K562 (cell line): ENCODE measurements at regions not wholly inside any gene's neighbourhood (a gene's known extent, or its start where the extent isn't known, plus 50 kb on each side); places are given as distances from the start of the nearest gene placed in this dataset.
A peak's percentile ranks its signal among the peaks of the same experiment; 100 is the strongest.

Experiments used
- ATAC-seq: fragments of 200-7000 bp; cut with Tn5 transposase; 3 replicates; pipeline ENCODE4 v1.9.1; 2020; ENCODE audit warnings: moderate library complexity
- BruUV-seq: library from RNA; stranded (reverse); fragments of 400-500 nt; replicated peaks from 2 replicates; lab custom pipeline; 2021; lab: Mats Ljungman, UMichigan
- CTCF ChIA-PET: fragments of 300-600 bp; formaldehyde crosslinking; extraction: SDS; loops from one replicate; lab custom pipeline; 2021; ENCODE audit warnings: low intra/inter-chr PET ratio; lab: Yijun Ruan, JAX
- POLR2A ChIA-PET: fragments of 300-600, 350-650 bp; sonication (Branson Sonifier 250); formaldehyde crosslinking; extraction: SDS; loops from one replicate; lab custom pipeline; 2021; ENCODE audit warnings: antibody characterized with exemption, inconsistent platforms; lab: Yijun Ruan, JAX
- DNase-seq, 4 experiments: peaks; one replicate each; pipeline versions ENCODE4 v3.0.0 to v3.0.0-alpha.2; 2011 to 2018; ENCODE audit warnings: low spot score in 3 of 4, mixed read lengths in 3 of 4; ENCODE audit errors: extremely low read depth in 1 of 4
- FAIRE-seq: peaks from 2 replicates; lab custom pipeline; 2011; peaks lifted over from hg19 to GRCh38; lab: Jason Lieb, UNC
- H2AFZ ChIP-seq: 2 replicates; pipeline ENCODE4 v1.6.0; 2011; ENCODE audit warnings: low read depth, low read length, control low read depth, inconsistent platforms
- H3K27ac ChIP-seq: fragments of 200-600 bp; 3 replicates; pipeline ENCODE4 v1.8.0; 2011; ENCODE audit warnings: low read depth, mild to moderate bottlenecking, control low read depth, inconsistent platforms, low read length, moderate library complexity, mixed read lengths; ENCODE audit errors: extremely low read depth
- H3K27me3 ChIP-seq, 2 experiments: fragments of 300-600 bp in 1 of 2; 2 replicates in 1 of 2; 3 replicates in 1 of 2; pipeline versions ENCODE4 v1.6.0 to v1.8.0; 2011; ENCODE audit warnings: inconsistent platforms in 2 of 2, low read length in 2 of 2, mild to moderate bottlenecking in 1 of 2, mixed read lengths in 1 of 2, moderate library complexity in 1 of 2; ENCODE audit not compliant: control insufficient read depth in 2 of 2, insufficient read depth in 2 of 2
- H3K36me3 ChIP-seq: fragments of 300-600 bp; 3 replicates; pipeline ENCODE4 v1.8.0; 2011; ENCODE audit warnings: mild to moderate bottlenecking, low read length, inconsistent platforms; ENCODE audit not compliant: control insufficient read depth, insufficient read depth
- H3K4me1 ChIP-seq, 2 experiments: fragments of 200-600 bp in 1 of 2; replicated peaks in 1 of 2; 2 replicates in 1 of 2; 3 replicates in 1 of 2; pipeline versions ENCODE4 v1.5.1 to v1.8.0; 2011; ENCODE audit warnings: inconsistent platforms in 2 of 2, low read length in 2 of 2, mild to moderate bottlenecking in 1 of 2, mixed read lengths in 1 of 2, moderate library complexity in 1 of 2; ENCODE audit not compliant: control insufficient read depth in 2 of 2, insufficient read depth in 2 of 2
- H3K4me2 ChIP-seq: 2 replicates; pipeline ENCODE4 v1.6.1; 2011; ENCODE audit warnings: low read length, control low read depth, inconsistent platforms, mixed read lengths; ENCODE audit not compliant: insufficient read depth
- H3K4me3 ChIP-seq: fragments of 200-600 bp; sonication (generic), shearing (Covaris generic); 2 replicates; pipeline ENCODE4 v1.5.1; 2016; ENCODE audit warnings: control low read depth, inconsistent platforms
- H3K79me2 ChIP-seq: fragments of 200-600 bp; 3 replicates; pipeline ENCODE4 v1.8.0; 2011; ENCODE audit warnings: low read length, inconsistent platforms; ENCODE audit not compliant: control insufficient read depth, insufficient read depth
- H3K9ac ChIP-seq, 2 experiments: 2 replicates each; pipeline versions ENCODE4 v1.6.0 to v1.6.1; 2011; ENCODE audit warnings: low read depth in 2 of 2, low read length in 2 of 2, control low read depth in 1 of 2, inconsistent platforms in 1 of 2, mild to moderate bottlenecking in 1 of 2, mixed read lengths in 1 of 2; ENCODE audit not compliant: insufficient read depth in 1 of 2
- H3K9me1 ChIP-seq: one replicate; pipeline ENCODE4 v1.6.0; 2011; ENCODE audit warnings: inconsistent platforms, mild to moderate bottlenecking, low read length, moderate library complexity; ENCODE audit not compliant: control insufficient read depth, insufficient read depth
- H3K9me3 ChIP-seq: replicated peaks from 2 replicates; pipeline ENCODE4 v1.5.1; 2011; ENCODE audit warnings: low read depth, low read length, inconsistent platforms; ENCODE audit not compliant: control insufficient read depth, insufficient read depth
- H4K20me1 ChIP-seq: replicated peaks from 2 replicates; pipeline ENCODE4 v1.6.1; 2011; ENCODE audit warnings: low read length, inconsistent platforms, mixed read lengths; ENCODE audit not compliant: control insufficient read depth, insufficient read depth
- MAFG ChIP-seq: fragments of 450-650 bp; conservative IDR thresholded peaks from 2 replicates; pipeline ENCODE4 v1.6.1; 2016; ENCODE audit warnings: missing genetic modification characterization, missing compliant biosample characterization
- SFPQ ChIP-seq: fragments of 200-400 bp; formaldehyde crosslinking; IDR thresholded peaks from 2 replicates; pipeline ENCODE4 v1.6.1; 2017; ENCODE audit warnings: mild to moderate bottlenecking, low read depth, low read length, moderate library complexity
- STAG1 ChIP-seq: sonication (generic); formaldehyde crosslinking; IDR thresholded peaks from 2 replicates; pipeline ENCODE4 v1.5.0; 2020; ENCODE audit warnings: missing genetic modification reagents, borderline replicate concordance
- ZNF316 ChIP-seq: fragments of 450-650 bp; IDR thresholded peaks from 2 replicates; pipeline ENCODE4 v1.6.1; 2016
- WGBS: fragments of 100-300 bp; shearing (Covaris generic); methylation state at CpG from one replicate; pipeline ENCODE4 v1.1.6; 2016; ENCODE audit warnings: low coverage, mixed read lengths; ENCODE audit not compliant: insufficient coverage; ENCODE audit errors: missing lambda C conversion rate; 5-methylcytosine and 5-hydroxymethylcytosine counted together
- in situ Hi-C: fragments of 300-500 bp; cut with MboI; formaldehyde crosslinking; loops from 4 replicates; pipeline ENCODE4 v1.15.0; 2018; ENCODE audit warnings: inconsistent platforms, mixed read lengths
- intact Hi-C: fragments of 100-400 bp; cut with micrococcal nuclease; formaldehyde crosslinking; loops from 2 replicates; pipeline ENCODE4 v1.14.2; 2022
- TF ChIP-seq, protein P1 (sequence below): fragments of 450-650 bp; formaldehyde crosslinking; IDR thresholded peaks from 2 replicates; pipeline ENCODE4 v1.4.0; 2020; ENCODE audit warnings: mild to moderate bottlenecking, moderate library complexity

DNA sequence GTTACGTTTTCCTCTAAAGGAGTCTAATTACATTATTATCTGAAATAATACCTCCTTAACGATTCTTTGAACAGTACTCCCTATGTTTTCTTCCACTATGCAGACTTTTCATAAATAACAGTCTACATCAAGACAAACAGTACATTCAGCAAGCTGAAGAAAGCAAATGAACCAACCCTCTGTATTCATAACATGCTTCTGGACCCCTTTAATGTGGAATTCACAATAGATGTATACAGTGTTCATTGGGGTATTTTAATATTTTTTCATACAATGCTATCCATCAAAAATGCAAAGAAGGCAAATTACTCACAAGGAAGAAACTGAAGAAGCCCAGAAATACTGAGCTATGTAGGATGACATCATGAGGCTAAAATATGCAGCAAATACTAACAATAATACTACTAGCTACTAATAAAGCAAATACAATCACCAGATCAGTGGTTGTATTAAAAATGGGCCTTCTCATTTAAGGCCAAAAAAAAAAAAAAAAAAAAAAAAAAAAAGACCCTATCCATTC lies 408.6 kb downstream of the MTX2 start (continued):
- no peak for TF ChIP-seq SFPQ

DNA sequence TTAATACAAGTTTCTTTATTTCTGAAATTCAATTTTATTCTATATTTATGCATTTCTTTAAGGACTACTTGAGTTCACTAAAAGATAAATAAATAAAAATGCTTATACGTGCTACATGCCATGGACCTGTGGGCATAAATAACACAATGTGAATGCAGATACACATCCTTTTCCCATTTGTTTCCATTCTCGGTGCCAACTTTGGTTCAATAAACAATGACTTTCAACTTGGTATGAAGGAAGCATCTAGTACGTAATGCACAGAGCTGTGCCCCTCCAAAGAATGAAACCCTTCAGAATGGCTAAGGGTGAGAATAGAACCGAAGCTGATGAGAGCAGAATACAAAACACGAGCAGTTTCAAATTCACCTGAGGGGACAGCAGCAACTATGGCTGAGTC lies 409.3 kb downstream of the MTX2 start:
- FAIRE-seq (no peak), ATAC-seq (no peak), DNase-seq (no peak)
- Histone ChIP-seq H3K9ac (no peak overlapping the region), H2AFZ (no peak overlapping the region), H3K27me3 (no peaks in the 10 kb centered on the region), H3K4me3 (no peak overlapping the region), H3K27ac (no peak overlapping the region), H3K9me3 (no peaks in the 10 kb centered on the region), H3K36me3 (no peaks in the 10 kb centered on the region), H3K79me2 (no peaks in the 10 kb centered on the region), H4K20me1 (no peaks in the 10 kb centered on the region), H3K4me2 (no peak overlapping the region), H3K4me1 (no peaks in the 10 kb centered on the region), H3K9me1 (no peaks in the 10 kb centered on the region)
- ChIA-PET CTCF (interaction anchor here (0.6 kb wide), 1 partner anchor 762 kb away, joined by 3 read pairs; no protein-coding TSS in a partner anchor), POLR2A (no interaction called here)
- intact Hi-C loops, result no loop called here
- in situ Hi-C loops, result no loop called here
- no TSS peak for BruUV-seq
- TF ChIP-seq ZNF316 (0 out of 2 replicates have a peak, but pooled peaks have one; percentile 17), MAFG (0 out of 2 replicates have a peak, but pooled peaks have one; percentile 11), STAG1 (CRISPR knock-in tag) (no peak)
- TF ChIP-seq, protein P1, sequence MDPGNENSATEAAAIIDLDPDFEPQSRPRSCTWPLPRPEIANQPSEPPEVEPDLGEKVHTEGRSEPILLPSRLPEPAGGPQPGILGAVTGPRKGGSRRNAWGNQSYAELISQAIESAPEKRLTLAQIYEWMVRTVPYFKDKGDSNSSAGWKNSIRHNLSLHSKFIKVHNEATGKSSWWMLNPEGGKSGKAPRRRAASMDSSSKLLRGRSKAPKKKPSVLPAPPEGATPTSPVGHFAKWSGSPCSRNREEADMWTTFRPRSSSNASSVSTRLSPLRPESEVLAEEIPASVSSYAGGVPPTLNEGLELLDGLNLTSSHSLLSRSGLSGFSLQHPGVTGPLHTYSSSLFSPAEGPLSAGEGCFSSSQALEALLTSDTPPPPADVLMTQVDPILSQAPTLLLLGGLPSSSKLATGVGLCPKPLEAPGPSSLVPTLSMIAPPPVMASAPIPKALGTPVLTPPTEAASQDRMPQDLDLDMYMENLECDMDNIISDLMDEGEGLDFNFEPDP (CRISPR knock-in tag), result no peak
- WGBS, result 2% methylated on average over 5 of the region's 5 CpGs
